ENCODE measurements at regions not wholly inside any gene's neighbourhood (a gene's known extent, or its start where the extent isn't known, plus 50 kb on each side); places are given as distances from the start of the nearest gene placed in this dataset.

- no peak for TF ChIP-seq CTCF (IDR thresholded peaks at IDR 0.05; ENCODE audit: extremely low read depth, low read depth, low read length)
- H3K4me1 ChIP-seq (ENCODE audit: insufficient read depth, low read length), result no peaks in the 10 kb centered on the region
- no peak overlapping the region for H2AFZ ChIP-seq (ENCODE audit: low read length)
- H3K79me2 ChIP-seq (ENCODE audit: insufficient read depth, low read length), result no peaks in the 10 kb centered on the region
- no peak overlapping the region for H3K27ac ChIP-seq (ENCODE audit: low read depth, low read length)
- H3K9me3 ChIP-seq (ENCODE audit: low read depth, low read length), result peaks cover 5% of the 10 kb centered on the region
- no peaks in the 10 kb centered on the region for H4K20me1 ChIP-seq (ENCODE audit: insufficient read depth, low read length)
- H3K4me3 ChIP-seq (ENCODE audit: insufficient read depth, low read length), result no peak overlapping the region
- H3K36me3 ChIP-seq (ENCODE audit: insufficient read depth, low read length), result no peaks in the 10 kb centered on the region
- no peaks in the 10 kb centered on the region for H3K27me3 ChIP-seq (ENCODE audit: insufficient read depth, low read length)
- DNase-seq (ENCODE audit: insufficient read length, low spot score, missing footprints), result no peak
- H3K4me2 ChIP-seq (ENCODE audit: insufficient read depth, low read length), result no peak overlapping the region
These were observed 1121.1 kb upstream of the ADGRL3 start for GRCh38 chr4:60078984-60079383.

- no peaks in the 10 kb centered on the region for H3K27me3 ChIP-seq (ENCODE audit: insufficient read depth, low read length)
- no peaks in the 10 kb centered on the region for H4K20me1 ChIP-seq (ENCODE audit: insufficient read depth, low read length)
- H3K4me3 ChIP-seq (ENCODE audit: insufficient read depth, low read length), result no peak overlapping the region
- no peak overlapping the region for H3K4me2 ChIP-seq (ENCODE audit: insufficient read depth, low read length)
- no peaks in the 10 kb centered on the region for H3K36me3 ChIP-seq (ENCODE audit: insufficient read depth, low read length)
- no peaks in the 10 kb centered on the region for H3K79me2 ChIP-seq (ENCODE audit: insufficient read depth, low read length)
- no peak overlapping the region for H3K27ac ChIP-seq (ENCODE audit: low read depth, low read length)
- no peak for TF ChIP-seq CTCF (IDR thresholded peaks at IDR 0.05; ENCODE audit: extremely low read depth, low read depth, low read length)
- DNase-seq (ENCODE audit: insufficient read length, low spot score, missing footprints), result no peak
- no peaks in the 10 kb centered on the region for H3K4me1 ChIP-seq (ENCODE audit: insufficient read depth, low read length)
- peaks cover 3% of the 10 kb centered on the region for H3K9me3 ChIP-seq (ENCODE audit: low read depth, low read length)
- no peak overlapping the region for H2AFZ ChIP-seq (ENCODE audit: low read length)
These were observed 1118.3 kb upstream of the ADGRL3 start for GRCh38 chr4:60081839-60082238.

GRCh38 chr4:60088807-60089486 lies 1111.2 kb upstream of the ADGRL3 start:
- Histone ChIP-seq H2AFZ (ENCODE audit: low read length) (no peak overlapping the region), H3K4me1 (ENCODE audit: insufficient read depth, low read length) (no peaks in the 10 kb centered on the region), H3K9me3 (ENCODE audit: low read depth, low read length) (no peaks in the 10 kb centered on the region), H3K27ac (ENCODE audit: low read depth, low read length) (no peak overlapping the region), H4K20me1 (ENCODE audit: insufficient read depth, low read length) (no peaks in the 10 kb centered on the region), H3K4me3 (ENCODE audit: insufficient read depth, low read length) (no peak overlapping the region), H3K36me3 (ENCODE audit: insufficient read depth, low read length) (no peaks in the 10 kb centered on the region), H3K79me2 (ENCODE audit: insufficient read depth, low read length) (no peaks in the 10 kb centered on the region), H3K4me2 (ENCODE audit: insufficient read depth, low read length) (no peak overlapping the region), H3K27me3 (ENCODE audit: insufficient read depth, low read length) (no peaks in the 10 kb centered on the region)
- no peak for DNase-seq (ENCODE audit: insufficient read length, low spot score, missing footprints)
- no peak for TF ChIP-seq CTCF (IDR thresholded peaks at IDR 0.05; ENCODE audit: extremely low read depth, low read depth, low read length)

- no peaks in the 10 kb centered on the region for H3K4me1 ChIP-seq (ENCODE audit: insufficient read depth, low read length)
- H3K9me3 ChIP-seq (ENCODE audit: low read depth, low read length), result no peaks in the 10 kb centered on the region
- H2AFZ ChIP-seq (ENCODE audit: low read length), result no peak overlapping the region
- H3K4me2 ChIP-seq (ENCODE audit: insufficient read depth, low read length), result no peak overlapping the region
- H3K4me3 ChIP-seq (ENCODE audit: insufficient read depth, low read length), result no peak overlapping the region
- H3K79me2 ChIP-seq (ENCODE audit: insufficient read depth, low read length), result no peaks in the 10 kb centered on the region
- TF ChIP-seq CTCF (IDR thresholded peaks at IDR 0.05; ENCODE audit: extremely low read depth, low read depth, low read length), result no peak
- H3K36me3 ChIP-seq (ENCODE audit: insufficient read depth, low read length), result no peaks in the 10 kb centered on the region
- no peak for DNase-seq (ENCODE audit: insufficient read length, low spot score, missing footprints)
- H3K27ac ChIP-seq (ENCODE audit: low read depth, low read length), result no peak overlapping the region
- H4K20me1 ChIP-seq (ENCODE audit: insufficient read depth, low read length), result no peaks in the 10 kb centered on the region
- H3K27me3 ChIP-seq (ENCODE audit: insufficient read depth, low read length), result no peaks in the 10 kb centered on the region
These were observed 1110.4 kb upstream of the ADGRL3 start for GRCh38 chr4:60089546-60090273.

Measured in osteoblast (primary cell).